H1 (cell line): ENCODE measurements at regions not wholly inside any gene's neighbourhood (a gene's known extent, or its start where the extent isn't known, plus 50 kb on each side); places are given as distances from the start of the nearest gene placed in this dataset.

Experiments
- BCL11A ChIP-seq, 2 experiments: IDR thresholded peaks; one replicate each; pipeline ENCODE4 v1.6.1; 2011; ENCODE audit warnings: low read depth in 2 of 2, low read length in 2 of 2, mild to moderate bottlenecking in 2 of 2
- CREB1 ChIP-seq: IDR thresholded peaks from 2 replicates; pipeline ENCODE4 v1.6.1; 2012; ENCODE audit warnings: inconsistent platforms
- KDM1A ChIP-seq: fragments of 200-600, 300-600 bp; sonication (generic); IDR thresholded peaks from 2 replicates; pipeline ENCODE4 v1.7.1; 2016; ENCODE audit warnings: mild to moderate bottlenecking, low read length, borderline replicate concordance
- KDM5A ChIP-seq: fragments of 200-600 bp; IDR thresholded peaks from 2 replicates; pipeline ENCODE4 v1.7.1; 2012; ENCODE audit warnings: mild to moderate bottlenecking, low read length, inconsistent platforms, mixed read lengths
- MAFK ChIP-seq: IDR thresholded peaks from 2 replicates; pipeline ENCODE4 v1.6.1; 2012; ENCODE audit warnings: low read depth, mild to moderate bottlenecking, improper control_type of control experiment, low read length
- POLR2AphosphoS5 ChIP-seq: IDR thresholded peaks from 2 replicates; pipeline ENCODE4 v1.6.1; 2011; ENCODE audit warnings: low read depth, low read length
- RAD21 ChIP-seq, 2 experiments: IDR thresholded peaks in 1 of 2; conservative IDR thresholded peaks in 1 of 2; 2 replicates each; pipeline ENCODE4 v1.6.1; 2011; ENCODE audit warnings: low read depth in 2 of 2, low read length in 2 of 2, improper control_type of control experiment in 1 of 2, inconsistent platforms in 1 of 2, mild to moderate bottlenecking in 1 of 2, moderate library complexity in 1 of 2
- SP1 ChIP-seq: IDR thresholded peaks from 2 replicates; pipeline ENCODE4 v1.6.1; 2011; ENCODE audit warnings: low read depth, low read length
- TF ChIP-seq, protein P1 (sequence below): fragments of 300-600 bp; sonication (generic); IDR thresholded peaks from 2 replicates; pipeline ENCODE4 v1.7.1; 2012; ENCODE audit warnings: low read length, moderate library complexity, mild to moderate bottlenecking, inconsistent platforms; ENCODE audit not compliant: insufficient replicate concordance
- TF ChIP-seq, protein P2 (sequence below), 3 experiments: IDR thresholded peaks; 1 replicate in 2 of 3; 2 replicates in 1 of 3; pipeline versions ENCODE4 v1.5.1 to v1.6.1; 2011; ENCODE audit warnings: low read length in 3 of 3, mild to moderate bottlenecking in 3 of 3, inconsistent platforms in 2 of 3, low read depth in 1 of 3, moderate library complexity in 1 of 3; ENCODE audit not compliant: insufficient read depth in 1 of 3; ENCODE audit errors: control extremely low read depth in 1 of 3

DNA sequence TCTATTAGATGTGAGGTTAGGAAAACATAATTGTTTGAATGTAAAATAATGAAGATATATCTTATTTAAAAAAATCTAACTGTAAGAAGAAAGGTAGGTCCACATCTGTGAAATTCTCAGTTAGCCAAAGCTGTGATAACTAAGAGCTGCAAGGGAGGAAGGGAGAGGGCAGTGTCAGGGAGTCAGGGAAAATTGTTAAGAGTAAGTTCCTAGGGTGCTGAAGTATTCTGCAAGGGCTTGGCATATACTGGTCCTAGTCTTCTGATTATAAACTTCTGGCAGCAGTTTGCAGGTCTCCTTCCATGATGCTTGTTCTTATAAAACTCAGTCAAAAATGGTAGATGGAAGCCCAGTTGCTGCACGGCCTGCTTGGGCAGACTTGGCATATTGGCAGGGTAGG is 233.2 kb downstream of the NMUR2 start (continued):
- TF ChIP-seq, protein P1, sequence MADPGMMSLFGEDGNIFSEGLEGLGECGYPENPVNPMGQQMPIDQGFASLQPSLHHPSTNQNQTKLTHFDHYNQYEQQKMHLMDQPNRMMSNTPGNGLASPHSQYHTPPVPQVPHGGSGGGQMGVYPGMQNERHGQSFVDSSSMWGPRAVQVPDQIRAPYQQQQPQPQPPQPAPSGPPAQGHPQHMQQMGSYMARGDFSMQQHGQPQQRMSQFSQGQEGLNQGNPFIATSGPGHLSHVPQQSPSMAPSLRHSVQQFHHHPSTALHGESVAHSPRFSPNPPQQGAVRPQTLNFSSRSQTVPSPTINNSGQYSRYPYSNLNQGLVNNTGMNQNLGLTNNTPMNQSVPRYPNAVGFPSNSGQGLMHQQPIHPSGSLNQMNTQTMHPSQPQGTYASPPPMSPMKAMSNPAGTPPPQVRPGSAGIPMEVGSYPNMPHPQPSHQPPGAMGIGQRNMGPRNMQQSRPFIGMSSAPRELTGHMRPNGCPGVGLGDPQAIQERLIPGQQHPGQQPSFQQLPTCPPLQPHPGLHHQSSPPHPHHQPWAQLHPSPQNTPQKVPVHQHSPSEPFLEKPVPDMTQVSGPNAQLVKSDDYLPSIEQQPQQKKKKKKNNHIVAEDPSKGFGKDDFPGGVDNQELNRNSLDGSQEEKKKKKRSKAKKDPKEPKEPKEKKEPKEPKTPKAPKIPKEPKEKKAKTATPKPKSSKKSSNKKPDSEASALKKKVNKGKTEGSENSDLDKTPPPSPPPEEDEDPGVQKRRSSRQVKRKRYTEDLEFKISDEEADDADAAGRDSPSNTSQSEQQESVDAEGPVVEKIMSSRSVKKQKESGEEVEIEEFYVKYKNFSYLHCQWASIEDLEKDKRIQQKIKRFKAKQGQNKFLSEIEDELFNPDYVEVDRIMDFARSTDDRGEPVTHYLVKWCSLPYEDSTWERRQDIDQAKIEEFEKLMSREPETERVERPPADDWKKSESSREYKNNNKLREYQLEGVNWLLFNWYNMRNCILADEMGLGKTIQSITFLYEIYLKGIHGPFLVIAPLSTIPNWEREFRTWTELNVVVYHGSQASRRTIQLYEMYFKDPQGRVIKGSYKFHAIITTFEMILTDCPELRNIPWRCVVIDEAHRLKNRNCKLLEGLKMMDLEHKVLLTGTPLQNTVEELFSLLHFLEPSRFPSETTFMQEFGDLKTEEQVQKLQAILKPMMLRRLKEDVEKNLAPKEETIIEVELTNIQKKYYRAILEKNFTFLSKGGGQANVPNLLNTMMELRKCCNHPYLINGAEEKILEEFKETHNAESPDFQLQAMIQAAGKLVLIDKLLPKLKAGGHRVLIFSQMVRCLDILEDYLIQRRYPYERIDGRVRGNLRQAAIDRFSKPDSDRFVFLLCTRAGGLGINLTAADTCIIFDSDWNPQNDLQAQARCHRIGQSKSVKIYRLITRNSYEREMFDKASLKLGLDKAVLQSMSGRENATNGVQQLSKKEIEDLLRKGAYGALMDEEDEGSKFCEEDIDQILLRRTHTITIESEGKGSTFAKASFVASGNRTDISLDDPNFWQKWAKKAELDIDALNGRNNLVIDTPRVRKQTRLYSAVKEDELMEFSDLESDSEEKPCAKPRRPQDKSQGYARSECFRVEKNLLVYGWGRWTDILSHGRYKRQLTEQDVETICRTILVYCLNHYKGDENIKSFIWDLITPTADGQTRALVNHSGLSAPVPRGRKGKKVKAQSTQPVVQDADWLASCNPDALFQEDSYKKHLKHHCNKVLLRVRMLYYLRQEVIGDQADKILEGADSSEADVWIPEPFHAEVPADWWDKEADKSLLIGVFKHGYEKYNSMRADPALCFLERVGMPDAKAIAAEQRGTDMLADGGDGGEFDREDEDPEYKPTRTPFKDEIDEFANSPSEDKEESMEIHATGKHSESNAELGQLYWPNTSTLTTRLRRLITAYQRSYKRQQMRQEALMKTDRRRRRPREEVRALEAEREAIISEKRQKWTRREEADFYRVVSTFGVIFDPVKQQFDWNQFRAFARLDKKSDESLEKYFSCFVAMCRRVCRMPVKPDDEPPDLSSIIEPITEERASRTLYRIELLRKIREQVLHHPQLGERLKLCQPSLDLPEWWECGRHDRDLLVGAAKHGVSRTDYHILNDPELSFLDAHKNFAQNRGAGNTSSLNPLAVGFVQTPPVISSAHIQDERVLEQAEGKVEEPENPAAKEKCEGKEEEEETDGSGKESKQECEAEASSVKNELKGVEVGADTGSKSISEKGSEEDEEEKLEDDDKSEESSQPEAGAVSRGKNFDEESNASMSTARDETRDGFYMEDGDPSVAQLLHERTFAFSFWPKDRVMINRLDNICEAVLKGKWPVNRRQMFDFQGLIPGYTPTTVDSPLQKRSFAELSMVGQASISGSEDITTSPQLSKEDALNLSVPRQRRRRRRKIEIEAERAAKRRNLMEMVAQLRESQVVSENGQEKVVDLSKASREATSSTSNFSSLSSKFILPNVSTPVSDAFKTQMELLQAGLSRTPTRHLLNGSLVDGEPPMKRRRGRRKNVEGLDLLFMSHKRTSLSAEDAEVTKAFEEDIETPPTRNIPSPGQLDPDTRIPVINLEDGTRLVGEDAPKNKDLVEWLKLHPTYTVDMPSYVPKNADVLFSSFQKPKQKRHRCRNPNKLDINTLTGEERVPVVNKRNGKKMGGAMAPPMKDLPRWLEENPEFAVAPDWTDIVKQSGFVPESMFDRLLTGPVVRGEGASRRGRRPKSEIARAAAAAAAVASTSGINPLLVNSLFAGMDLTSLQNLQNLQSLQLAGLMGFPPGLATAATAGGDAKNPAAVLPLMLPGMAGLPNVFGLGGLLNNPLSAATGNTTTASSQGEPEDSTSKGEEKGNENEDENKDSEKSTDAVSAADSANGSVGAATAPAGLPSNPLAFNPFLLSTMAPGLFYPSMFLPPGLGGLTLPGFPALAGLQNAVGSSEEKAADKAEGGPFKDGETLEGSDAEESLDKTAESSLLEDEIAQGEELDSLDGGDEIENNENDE, result no peak
- no peak for TF ChIP-seq CREB1
- TF ChIP-seq KDM5A, result no peak
- no peak for TF ChIP-seq POLR2AphosphoS5
- TF ChIP-seq BCL11A (IDR thresholded peaks at IDR 0.05; ENCODE audit: low read depth in 2 of 2, low read length in 2 of 2), result no peak
- TF ChIP-seq SP1, result no peak
- TF ChIP-seq, protein P2, sequence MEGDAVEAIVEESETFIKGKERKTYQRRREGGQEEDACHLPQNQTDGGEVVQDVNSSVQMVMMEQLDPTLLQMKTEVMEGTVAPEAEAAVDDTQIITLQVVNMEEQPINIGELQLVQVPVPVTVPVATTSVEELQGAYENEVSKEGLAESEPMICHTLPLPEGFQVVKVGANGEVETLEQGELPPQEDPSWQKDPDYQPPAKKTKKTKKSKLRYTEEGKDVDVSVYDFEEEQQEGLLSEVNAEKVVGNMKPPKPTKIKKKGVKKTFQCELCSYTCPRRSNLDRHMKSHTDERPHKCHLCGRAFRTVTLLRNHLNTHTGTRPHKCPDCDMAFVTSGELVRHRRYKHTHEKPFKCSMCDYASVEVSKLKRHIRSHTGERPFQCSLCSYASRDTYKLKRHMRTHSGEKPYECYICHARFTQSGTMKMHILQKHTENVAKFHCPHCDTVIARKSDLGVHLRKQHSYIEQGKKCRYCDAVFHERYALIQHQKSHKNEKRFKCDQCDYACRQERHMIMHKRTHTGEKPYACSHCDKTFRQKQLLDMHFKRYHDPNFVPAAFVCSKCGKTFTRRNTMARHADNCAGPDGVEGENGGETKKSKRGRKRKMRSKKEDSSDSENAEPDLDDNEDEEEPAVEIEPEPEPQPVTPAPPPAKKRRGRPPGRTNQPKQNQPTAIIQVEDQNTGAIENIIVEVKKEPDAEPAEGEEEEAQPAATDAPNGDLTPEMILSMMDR (IDR thresholded peaks at IDR 0.05; ENCODE audit: control extremely low read depth in 1 of 3, insufficient read depth in 1 of 3, low read depth in 1 of 3, low read length in 3 of 3), result no peak
- TF ChIP-seq KDM1A, result no peak
- no peak for TF ChIP-seq MAFK
- no peak for TF ChIP-seq RAD21 (IDR thresholded peaks at IDR 0.05 in 1 of 2, conservative IDR thresholded peaks at IDR 0.05 in 1 of 2; ENCODE audit: low read depth in 2 of 2, low read length in 2 of 2)
